Lower leg skin (tissue), 3 donors: ENCODE measurements at regions not wholly inside any gene's neighbourhood (a gene's known extent, or its start where the extent isn't known, plus 50 kb on each side); places are given as distances from the start of the nearest gene placed in this dataset.

Experiments used
- POLR2A ChIP-seq, 2 donors: fragments of 450-650 bp; IDR thresholded peaks; one replicate each; pipeline ENCODE4 v1.6.1; 2016 to 2017; ENCODE audit warnings: antibody characterized with exemption in 2 of 2, mild to moderate bottlenecking in 1 of 2, moderate library complexity in 1 of 2
- TF ChIP-seq, protein P1 (sequence below), 3 donors: fragments of 450-650 bp; IDR thresholded peaks; one replicate each; pipeline ENCODE4 v1.5.1; 2016; ENCODE audit warnings: antibody characterized with exemption in 3 of 3, mild to moderate bottlenecking in 3 of 3, moderate library complexity in 2 of 3

GRCh38 chr6:14612016-14612980 is 494.7 kb downstream of the CD83 start:
- TF ChIP-seq, protein P1, sequence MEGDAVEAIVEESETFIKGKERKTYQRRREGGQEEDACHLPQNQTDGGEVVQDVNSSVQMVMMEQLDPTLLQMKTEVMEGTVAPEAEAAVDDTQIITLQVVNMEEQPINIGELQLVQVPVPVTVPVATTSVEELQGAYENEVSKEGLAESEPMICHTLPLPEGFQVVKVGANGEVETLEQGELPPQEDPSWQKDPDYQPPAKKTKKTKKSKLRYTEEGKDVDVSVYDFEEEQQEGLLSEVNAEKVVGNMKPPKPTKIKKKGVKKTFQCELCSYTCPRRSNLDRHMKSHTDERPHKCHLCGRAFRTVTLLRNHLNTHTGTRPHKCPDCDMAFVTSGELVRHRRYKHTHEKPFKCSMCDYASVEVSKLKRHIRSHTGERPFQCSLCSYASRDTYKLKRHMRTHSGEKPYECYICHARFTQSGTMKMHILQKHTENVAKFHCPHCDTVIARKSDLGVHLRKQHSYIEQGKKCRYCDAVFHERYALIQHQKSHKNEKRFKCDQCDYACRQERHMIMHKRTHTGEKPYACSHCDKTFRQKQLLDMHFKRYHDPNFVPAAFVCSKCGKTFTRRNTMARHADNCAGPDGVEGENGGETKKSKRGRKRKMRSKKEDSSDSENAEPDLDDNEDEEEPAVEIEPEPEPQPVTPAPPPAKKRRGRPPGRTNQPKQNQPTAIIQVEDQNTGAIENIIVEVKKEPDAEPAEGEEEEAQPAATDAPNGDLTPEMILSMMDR (IDR thresholded peaks at IDR 0.05): no peak
- TF ChIP-seq POLR2A (IDR thresholded peaks at IDR 0.05): no peak
